ENCODE measurements at regions not wholly inside any gene's neighbourhood (a gene's known extent, or its start where the extent isn't known, plus 50 kb on each side); places are given as distances from the start of the nearest gene placed in this dataset.
"Not testable (repeated sequence)": the region's sequence is repeated elsewhere in the genome, so short reads cannot be mapped to it uniquely, and the experiment has no call there.

DNA sequence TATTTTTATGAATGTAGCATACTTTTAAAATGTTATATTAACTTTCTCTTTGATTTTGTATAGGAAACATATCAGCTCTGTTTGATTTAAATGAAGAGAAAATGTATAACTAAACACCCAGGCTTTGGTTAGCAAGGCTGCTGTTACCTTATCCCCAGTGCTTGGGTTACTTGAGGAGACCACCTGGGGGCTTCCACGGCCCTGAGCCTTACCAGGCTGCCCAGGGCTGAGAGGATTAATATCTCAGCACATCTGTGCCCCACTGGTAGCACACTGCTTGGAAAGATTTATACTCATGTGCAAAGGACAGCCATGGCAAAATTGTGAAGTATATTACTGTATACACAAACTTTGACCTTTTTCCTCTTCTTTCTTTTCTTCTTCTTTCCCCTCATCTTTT lies 752.9 kb downstream of the RAPGEF2 start:
- no peak overlapping the region for H3K4me3 ChIP-seq (ENCODE audit: low read length in 2 of 2)
- no peak overlapping the region for H3K9ac ChIP-seq (ENCODE audit: low read depth in 1 of 2, low read length in 2 of 2)
- no peak overlapping the region for H3K27ac ChIP-seq (ENCODE audit: low read depth in 2 of 2, low read length in 2 of 2)
- H3K36me3 ChIP-seq (ENCODE audit: control insufficient read depth in 2 of 2, insufficient read depth in 2 of 2, low read length in 2 of 2): no peaks in the 10 kb centered on the region
- no peaks in the 10 kb centered on the region for H3K4me1 ChIP-seq (ENCODE audit: control insufficient read depth in 2 of 2, insufficient read depth in 2 of 2, low read length in 2 of 2)
- no peaks in the 10 kb centered on the region for H3K9me3 ChIP-seq (ENCODE audit: control insufficient read depth in 2 of 2, low read length in 2 of 2)
- H3K27me3 ChIP-seq (ENCODE audit: control insufficient read depth in 2 of 2, insufficient read depth in 2 of 2, low read length in 2 of 2): no peaks in the 10 kb centered on the region

DNA sequence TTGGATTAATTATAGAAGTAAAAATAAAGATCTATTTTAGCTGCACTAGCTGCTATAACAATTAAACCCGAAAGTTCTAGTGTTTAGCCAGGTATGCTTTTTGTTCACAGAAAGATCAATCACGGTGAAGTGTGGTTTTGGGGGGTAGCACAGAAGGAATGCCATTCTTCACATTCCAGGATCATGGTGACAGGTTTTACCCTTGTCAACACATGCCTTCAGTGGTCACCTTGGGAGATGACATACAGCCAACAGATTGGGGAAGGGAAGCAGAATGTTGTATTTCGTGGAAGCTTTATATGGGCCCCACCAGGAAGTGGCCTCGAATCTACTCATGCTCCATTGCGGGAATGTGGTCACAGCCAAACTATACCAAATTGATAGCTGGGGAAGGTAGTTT lies 753.6 kb downstream of the RAPGEF2 start:
- Histone ChIP-seq H3K9ac (ENCODE audit: low read depth in 1 of 2, low read length in 2 of 2) (no peak overlapping the region), H3K9me3 (ENCODE audit: control insufficient read depth in 2 of 2, low read length in 2 of 2) (no peaks in the 10 kb centered on the region), H3K36me3 (ENCODE audit: control insufficient read depth in 2 of 2, insufficient read depth in 2 of 2, low read length in 2 of 2) (no peaks in the 10 kb centered on the region), H3K27me3 (ENCODE audit: control insufficient read depth in 2 of 2, insufficient read depth in 2 of 2, low read length in 2 of 2) (no peaks in the 10 kb centered on the region), H3K4me1 (ENCODE audit: control insufficient read depth in 2 of 2, insufficient read depth in 2 of 2, low read length in 2 of 2) (no peaks in the 10 kb centered on the region), H3K4me3 (ENCODE audit: low read length in 2 of 2) (no peak overlapping the region), H3K27ac (ENCODE audit: low read depth in 2 of 2, low read length in 2 of 2) (no peak overlapping the region)

DNA sequence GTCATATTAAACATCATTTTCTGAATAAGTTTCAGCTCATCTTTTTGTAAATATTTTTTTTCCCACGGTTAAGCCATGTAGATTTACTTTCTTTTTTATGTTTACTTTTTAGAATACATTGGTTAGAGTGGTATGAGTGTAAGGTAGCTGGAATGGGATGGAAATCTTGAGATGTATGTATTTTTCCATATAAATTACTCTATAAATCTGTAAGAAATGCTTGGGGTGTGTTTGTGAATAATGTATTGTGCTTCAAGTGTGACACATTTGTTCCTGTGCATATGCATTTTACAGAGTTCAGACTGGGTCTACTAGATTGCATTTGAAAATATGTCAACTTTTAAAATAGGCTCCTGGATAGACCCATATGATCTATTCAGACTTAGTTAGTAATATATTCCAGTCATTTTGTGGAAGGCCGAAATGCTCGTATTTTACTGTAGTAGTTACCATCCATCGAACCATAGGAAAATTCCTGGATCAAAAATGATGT lies 756.8 kb downstream of the RAPGEF2 start:
- H3K4me3 ChIP-seq (ENCODE audit: low read length in 2 of 2): no peak overlapping the region
- H3K36me3 ChIP-seq (ENCODE audit: control insufficient read depth in 2 of 2, insufficient read depth in 2 of 2, low read length in 2 of 2): no peaks in the 10 kb centered on the region
- no peak overlapping the region for H3K27ac ChIP-seq (ENCODE audit: low read depth in 2 of 2, low read length in 2 of 2)
- H3K27me3 ChIP-seq (ENCODE audit: control insufficient read depth in 2 of 2, insufficient read depth in 2 of 2, low read length in 2 of 2): no peaks in the 10 kb centered on the region
- no peak overlapping the region for H3K9ac ChIP-seq (ENCODE audit: low read depth in 1 of 2, low read length in 2 of 2)
- no peaks in the 10 kb centered on the region for H3K9me3 ChIP-seq (ENCODE audit: control insufficient read depth in 2 of 2, low read length in 2 of 2)
- no peaks in the 10 kb centered on the region for H3K4me1 ChIP-seq (ENCODE audit: control insufficient read depth in 2 of 2, insufficient read depth in 2 of 2, low read length in 2 of 2)

DNA sequence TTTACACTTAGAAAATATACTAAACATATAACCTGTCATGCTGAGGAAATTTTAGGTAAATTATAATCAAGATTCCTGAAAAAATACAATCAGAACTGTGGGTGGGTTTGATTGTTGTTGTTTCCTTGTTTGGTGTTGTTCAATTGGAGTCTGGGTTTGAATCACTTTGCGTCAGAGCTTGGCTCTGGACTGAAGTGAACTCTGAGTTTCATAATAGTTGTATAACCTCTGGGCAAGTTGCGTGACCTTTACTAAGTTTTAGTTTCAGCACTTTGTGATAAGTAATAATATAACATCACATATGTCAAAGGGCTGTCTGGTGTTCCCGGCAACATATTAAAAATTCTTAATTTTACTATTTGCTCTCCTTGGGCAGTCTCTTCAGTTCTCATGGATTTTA lies 758.1 kb downstream of the RAPGEF2 start:
- no peaks in the 10 kb centered on the region for H3K9me3 ChIP-seq (ENCODE audit: control insufficient read depth in 2 of 2, low read length in 2 of 2)
- H3K4me3 ChIP-seq (ENCODE audit: low read length in 2 of 2): no peak overlapping the region
- H3K36me3 ChIP-seq (ENCODE audit: control insufficient read depth in 2 of 2, insufficient read depth in 2 of 2, low read length in 2 of 2): no peaks in the 10 kb centered on the region
- H3K27ac ChIP-seq (ENCODE audit: low read depth in 2 of 2, low read length in 2 of 2): no peak overlapping the region
- no peak overlapping the region for H3K9ac ChIP-seq (ENCODE audit: low read depth in 1 of 2, low read length in 2 of 2)
- H3K4me1 ChIP-seq (ENCODE audit: control insufficient read depth in 2 of 2, insufficient read depth in 2 of 2, low read length in 2 of 2): no peaks in the 10 kb centered on the region
- H3K27me3 ChIP-seq (ENCODE audit: control insufficient read depth in 2 of 2, insufficient read depth in 2 of 2, low read length in 2 of 2): no peaks in the 10 kb centered on the region

DNA sequence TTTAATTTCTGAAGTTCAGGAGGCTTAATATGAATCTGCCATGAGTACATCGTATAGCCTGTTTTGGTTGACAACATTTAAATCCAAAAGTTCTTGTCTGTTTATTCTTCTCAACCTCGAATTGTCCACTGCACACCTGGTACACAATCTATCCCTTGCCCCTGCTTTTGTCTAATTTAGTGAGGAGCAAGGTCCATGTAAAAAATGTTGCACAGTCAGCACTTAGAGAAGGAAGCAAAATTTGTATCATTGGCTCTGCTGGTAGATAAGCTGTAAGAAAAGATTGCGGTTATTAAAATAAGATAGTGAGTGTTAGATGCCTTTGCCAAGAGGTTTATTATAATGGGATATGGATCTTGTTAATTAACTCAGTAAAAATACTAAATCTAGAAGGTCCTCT lies 761.5 kb downstream of the RAPGEF2 start:
- H3K9me3 ChIP-seq (ENCODE audit: control insufficient read depth in 2 of 2, low read length in 2 of 2): no peaks in the 10 kb centered on the region
- H3K4me1 ChIP-seq (ENCODE audit: control insufficient read depth in 2 of 2, insufficient read depth in 2 of 2, low read length in 2 of 2): no peaks in the 10 kb centered on the region
- H3K36me3 ChIP-seq (ENCODE audit: control insufficient read depth in 2 of 2, insufficient read depth in 2 of 2, low read length in 2 of 2): no peaks in the 10 kb centered on the region
- H3K27me3 ChIP-seq (ENCODE audit: control insufficient read depth in 2 of 2, insufficient read depth in 2 of 2, low read length in 2 of 2): no peaks in the 10 kb centered on the region
- no peak overlapping the region for H3K4me3 ChIP-seq (ENCODE audit: low read length in 2 of 2)
- no peak overlapping the region for H3K9ac ChIP-seq (ENCODE audit: low read depth in 1 of 2, low read length in 2 of 2)
- no peak overlapping the region for H3K27ac ChIP-seq (ENCODE audit: low read depth in 2 of 2, low read length in 2 of 2)

DNA sequence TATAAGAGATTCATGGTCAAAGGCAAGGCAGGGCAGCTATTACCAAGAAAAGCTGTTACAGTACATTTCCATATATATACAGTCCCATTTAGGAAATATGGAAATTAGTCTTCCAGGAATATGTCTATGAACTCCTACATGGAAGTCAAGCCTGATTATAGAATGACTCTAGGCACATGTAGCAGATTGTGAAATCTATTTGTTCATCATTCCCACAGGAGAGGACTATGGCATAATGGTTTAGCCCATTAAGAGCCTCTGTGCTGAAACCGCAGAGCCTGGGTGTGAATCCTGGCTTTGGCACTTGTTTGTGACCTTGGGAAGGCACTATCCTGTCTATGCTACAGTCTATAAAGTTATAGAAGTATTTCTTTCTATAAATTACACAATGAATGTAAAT lies 764.8 kb downstream of the RAPGEF2 start:
- Histone ChIP-seq H3K9me3 (ENCODE audit: control insufficient read depth in 2 of 2, low read length in 2 of 2) (no peaks in the 10 kb centered on the region), H3K9ac (ENCODE audit: low read depth in 1 of 2, low read length in 2 of 2) (no peak overlapping the region), H3K36me3 (ENCODE audit: control insufficient read depth in 2 of 2, insufficient read depth in 2 of 2, low read length in 2 of 2) (no peaks in the 10 kb centered on the region), H3K27me3 (ENCODE audit: control insufficient read depth in 2 of 2, insufficient read depth in 2 of 2, low read length in 2 of 2) (no peaks in the 10 kb centered on the region), H3K4me3 (ENCODE audit: low read length in 2 of 2) (no peak overlapping the region), H3K27ac (ENCODE audit: low read depth in 2 of 2, low read length in 2 of 2) (no peak overlapping the region), H3K4me1 (ENCODE audit: control insufficient read depth in 2 of 2, insufficient read depth in 2 of 2, low read length in 2 of 2) (no peaks in the 10 kb centered on the region)

DNA sequence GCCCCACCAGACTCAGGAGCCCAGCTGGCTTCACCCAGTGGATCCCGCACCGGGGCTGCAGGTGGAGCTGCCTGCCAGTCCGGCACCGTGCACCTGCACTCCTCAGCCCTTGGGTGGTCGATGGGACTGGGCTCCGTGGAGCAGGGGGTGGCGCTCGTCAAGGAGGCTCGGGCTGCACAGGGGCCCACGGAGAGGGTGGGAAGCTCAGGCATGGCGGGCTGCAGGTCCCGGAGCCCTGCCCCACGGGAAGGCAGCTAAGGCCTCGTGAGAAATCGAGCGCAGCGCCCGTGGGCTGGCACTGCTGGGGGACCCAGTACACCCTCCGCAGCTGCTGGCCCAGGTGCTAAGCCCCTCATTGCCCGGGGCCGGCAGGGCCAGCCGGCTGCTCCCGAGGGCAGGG lies 766.1 kb downstream of the RAPGEF2 start:
- not testable (repeated sequence) for H3K9ac ChIP-seq (ENCODE audit: low read depth in 1 of 2, low read length in 2 of 2); H3K36me3 ChIP-seq (ENCODE audit: control insufficient read depth in 2 of 2, insufficient read depth in 2 of 2, low read length in 2 of 2); H3K4me1 ChIP-seq (ENCODE audit: control insufficient read depth in 2 of 2, insufficient read depth in 2 of 2, low read length in 2 of 2); H3K4me3 ChIP-seq (ENCODE audit: low read length in 2 of 2); H3K27me3 ChIP-seq (ENCODE audit: control insufficient read depth in 2 of 2, insufficient read depth in 2 of 2, low read length in 2 of 2); H3K9me3 ChIP-seq (ENCODE audit: control insufficient read depth in 2 of 2, low read length in 2 of 2); H3K27ac ChIP-seq (ENCODE audit: low read depth in 2 of 2, low read length in 2 of 2)

DNA sequence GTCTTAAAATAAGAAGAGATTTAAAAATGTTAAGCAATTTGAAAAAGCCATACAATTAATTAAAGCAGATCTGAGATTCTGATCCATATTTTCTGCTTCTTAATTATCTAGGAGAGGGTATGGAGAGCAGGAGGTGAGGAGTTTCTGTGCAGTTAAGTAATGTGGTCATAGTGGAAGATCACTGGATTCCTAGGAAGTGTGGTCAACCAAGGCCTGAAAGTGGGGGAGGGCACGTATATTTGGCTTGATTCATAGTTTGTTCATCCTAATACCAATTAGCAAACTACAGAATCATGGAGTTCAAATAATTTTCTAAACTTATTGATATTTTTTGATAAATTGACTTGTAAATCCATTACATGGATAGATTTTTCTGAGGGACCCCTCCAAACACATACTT lies 768.3 kb downstream of the RAPGEF2 start:
- no peak overlapping the region for H3K4me3 ChIP-seq (ENCODE audit: low read length in 2 of 2)
- H3K27me3 ChIP-seq (ENCODE audit: control insufficient read depth in 2 of 2, insufficient read depth in 2 of 2, low read length in 2 of 2): no peaks in the 10 kb centered on the region
- no peaks in the 10 kb centered on the region for H3K4me1 ChIP-seq (ENCODE audit: control insufficient read depth in 2 of 2, insufficient read depth in 2 of 2, low read length in 2 of 2)
- no peaks in the 10 kb centered on the region for H3K36me3 ChIP-seq (ENCODE audit: control insufficient read depth in 2 of 2, insufficient read depth in 2 of 2, low read length in 2 of 2)
- H3K9ac ChIP-seq (ENCODE audit: low read depth in 1 of 2, low read length in 2 of 2): no peak overlapping the region
- no peaks in the 10 kb centered on the region for H3K9me3 ChIP-seq (ENCODE audit: control insufficient read depth in 2 of 2, low read length in 2 of 2)
- H3K27ac ChIP-seq (ENCODE audit: low read depth in 2 of 2, low read length in 2 of 2): no peak overlapping the region

DNA sequence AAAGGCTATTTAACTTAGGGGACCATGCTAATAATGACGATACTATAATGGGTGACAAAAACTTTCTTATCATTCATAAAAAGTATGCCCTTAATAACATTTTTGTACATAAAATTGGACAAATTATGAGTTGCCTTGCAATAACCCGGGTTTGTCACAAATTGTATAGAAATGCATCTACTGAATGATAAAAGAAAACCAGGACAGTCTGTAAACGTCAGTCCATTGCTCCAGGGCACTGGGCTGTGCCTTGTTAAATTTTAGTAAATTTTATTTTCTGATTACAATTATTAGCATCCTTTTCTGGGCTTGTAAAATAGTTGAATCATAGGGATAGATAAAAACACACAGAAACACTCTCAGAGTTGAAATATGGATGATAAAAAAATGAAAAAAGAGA lies 778.3 kb downstream of the RAPGEF2 start:
- Histone ChIP-seq H3K27me3 (ENCODE audit: control insufficient read depth in 2 of 2, insufficient read depth in 2 of 2, low read length in 2 of 2) (no peaks in the 10 kb centered on the region), H3K27ac (ENCODE audit: low read depth in 2 of 2, low read length in 2 of 2) (no peak overlapping the region)

DNA sequence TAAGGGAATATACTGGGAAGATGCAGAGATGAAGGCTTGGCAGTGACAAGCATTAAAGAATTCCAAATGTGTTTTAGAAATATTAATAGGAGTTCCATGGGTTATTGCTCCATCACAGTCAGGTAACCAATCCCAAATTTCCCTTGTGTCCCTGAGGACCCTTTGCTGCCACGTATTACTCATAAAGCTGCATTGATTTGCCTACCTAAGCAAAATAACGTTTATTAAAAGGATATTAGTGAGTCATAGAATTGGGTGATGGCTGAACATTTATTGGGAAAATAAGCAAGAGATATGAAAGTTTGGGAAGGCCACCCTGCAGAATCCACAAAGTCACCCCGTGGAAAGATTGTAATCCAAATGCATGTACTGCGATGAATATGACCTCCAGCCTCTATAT lies 782.1 kb downstream of the RAPGEF2 start:
- no peaks in the 10 kb centered on the region for H3K36me3 ChIP-seq (ENCODE audit: control insufficient read depth in 2 of 2, insufficient read depth in 2 of 2, low read length in 2 of 2)
- H3K4me3 ChIP-seq (ENCODE audit: low read length in 2 of 2): no peak overlapping the region

More for the DNA sequence above, 778.3 kb downstream of the RAPGEF2 start:
- H3K9me3 ChIP-seq (ENCODE audit: control insufficient read depth in 2 of 2, low read length in 2 of 2): no peaks in the 10 kb centered on the region
- H3K4me1 ChIP-seq (ENCODE audit: control insufficient read depth in 2 of 2, insufficient read depth in 2 of 2, low read length in 2 of 2): no peaks in the 10 kb centered on the region
- H3K9ac ChIP-seq (ENCODE audit: low read depth in 1 of 2, low read length in 2 of 2): no peak overlapping the region
- no peaks in the 10 kb centered on the region for H3K36me3 ChIP-seq (ENCODE audit: control insufficient read depth in 2 of 2, insufficient read depth in 2 of 2, low read length in 2 of 2)
- H3K4me3 ChIP-seq (ENCODE audit: low read length in 2 of 2): no peak overlapping the region

DNA sequence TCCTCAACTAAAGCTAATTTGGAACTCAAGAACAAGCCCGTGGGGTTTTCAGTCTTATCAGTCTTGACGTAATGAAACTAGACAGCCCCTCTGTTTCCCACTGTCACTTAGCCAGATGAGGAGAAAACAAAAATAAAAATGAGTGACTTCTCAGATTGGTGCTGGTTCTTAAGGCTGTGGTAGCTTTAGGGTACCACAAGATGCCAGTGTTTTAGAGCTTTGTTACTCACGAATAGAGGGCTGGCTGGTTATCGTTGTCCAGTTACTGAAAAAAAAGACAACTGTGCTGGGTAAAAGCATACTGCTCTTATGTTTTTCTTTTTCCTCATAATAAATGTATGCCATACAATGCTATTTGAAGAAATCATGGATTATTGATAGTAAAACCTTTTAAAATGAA lies 796.7 kb downstream of the RAPGEF2 start:
- H3K27me3 ChIP-seq (ENCODE audit: control insufficient read depth in 2 of 2, insufficient read depth in 2 of 2, low read length in 2 of 2): no peaks in the 10 kb centered on the region
- H3K4me1 ChIP-seq (ENCODE audit: control insufficient read depth in 2 of 2, insufficient read depth in 2 of 2, low read length in 2 of 2): no peaks in the 10 kb centered on the region
- H3K9me3 ChIP-seq (ENCODE audit: control insufficient read depth in 2 of 2, low read length in 2 of 2): no peaks in the 10 kb centered on the region
- no peak overlapping the region for H3K27ac ChIP-seq (ENCODE audit: low read depth in 2 of 2, low read length in 2 of 2)
- H3K9ac ChIP-seq (ENCODE audit: low read depth in 1 of 2, low read length in 2 of 2): no peak overlapping the region
- no peaks in the 10 kb centered on the region for H3K36me3 ChIP-seq (ENCODE audit: control insufficient read depth in 2 of 2, insufficient read depth in 2 of 2, low read length in 2 of 2)
- no peak overlapping the region for H3K4me3 ChIP-seq (ENCODE audit: low read length in 2 of 2)

More for the DNA sequence above, 782.1 kb downstream of the RAPGEF2 start:
- no peaks in the 10 kb centered on the region for H3K9me3 ChIP-seq (ENCODE audit: control insufficient read depth in 2 of 2, low read length in 2 of 2)
- H3K4me1 ChIP-seq (ENCODE audit: control insufficient read depth in 2 of 2, insufficient read depth in 2 of 2, low read length in 2 of 2): no peaks in the 10 kb centered on the region
- no peak overlapping the region for H3K9ac ChIP-seq (ENCODE audit: low read depth in 1 of 2, low read length in 2 of 2)
- H3K27ac ChIP-seq (ENCODE audit: low read depth in 2 of 2, low read length in 2 of 2): no peak overlapping the region
- H3K27me3 ChIP-seq (ENCODE audit: control insufficient read depth in 2 of 2, insufficient read depth in 2 of 2, low read length in 2 of 2): no peaks in the 10 kb centered on the region

All from mucosa of rectum (tissue), 2 donors.